Suprapubic skin (tissue), 4 donors: ENCODE measurements at regions not wholly inside any gene's neighbourhood (a gene's known extent, or its start where the extent isn't known, plus 50 kb on each side); places are given as distances from the start of the nearest gene placed in this dataset.

Source experiments
- EP300 ChIP-seq: sonication (generic); formaldehyde crosslinking; IDR thresholded peaks from one replicate; pipeline ENCODE4 v1.6.1; 2017; ENCODE audit warnings: antibody characterized with exemption
- POLR2A ChIP-seq, 2 donors: fragments of 450-650 bp; IDR thresholded peaks; one replicate each; pipeline ENCODE4 v1.6.1; 2017; ENCODE audit warnings: antibody characterized with exemption in 2 of 2, mild to moderate bottlenecking in 2 of 2, moderate library complexity in 2 of 2
- POLR2AphosphoS5 ChIP-seq, 3 donors: sonication (generic); formaldehyde crosslinking; IDR thresholded peaks; one replicate each; pipeline ENCODE4 v1.6.1; 2017; ENCODE audit warnings: antibody characterized with exemption in 3 of 3
- TF ChIP-seq, protein P1 (sequence below), 2 donors: fragments of 200-600 bp in 1 of 2; fragments of 450-650 bp in 1 of 2; sonication (generic) in 1 of 2; IDR thresholded peaks; one replicate each; pipeline ENCODE4 v1.5.1; 2016 to 2019; ENCODE audit warnings: antibody characterized with exemption in 2 of 2, mild to moderate bottlenecking in 1 of 2, moderate library complexity in 1 of 2

DNA sequence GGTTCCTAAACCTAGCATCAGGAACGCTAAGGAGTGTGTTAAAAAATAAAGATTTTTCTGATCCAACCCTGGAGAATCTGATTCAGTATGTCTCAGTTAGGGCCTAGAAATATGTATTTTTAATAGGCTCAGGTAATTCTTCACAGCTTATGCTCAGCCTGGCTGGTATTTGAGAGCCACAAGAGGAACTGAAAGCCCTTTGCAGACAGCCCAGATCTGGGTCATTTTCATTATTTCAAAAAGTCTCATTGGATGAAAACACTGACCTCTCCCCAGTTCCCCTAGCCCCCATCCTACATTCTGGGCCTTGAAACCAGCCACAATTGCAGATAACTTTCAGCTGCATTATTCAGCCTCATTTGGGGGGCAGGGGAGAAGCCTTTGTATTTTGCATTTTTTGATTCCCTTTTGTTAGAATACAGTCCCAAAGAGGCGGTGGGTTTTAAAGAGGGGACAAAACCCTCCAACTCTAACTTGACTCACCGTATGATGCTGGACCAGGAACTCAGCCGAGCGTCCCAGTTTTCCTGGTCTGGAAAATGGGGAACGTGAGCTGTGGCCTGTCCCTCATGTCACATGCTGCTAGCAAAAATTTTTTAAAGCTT lies 66.0 kb upstream of the LARGE1 start:
- no peak for TF ChIP-seq POLR2A (IDR thresholded peaks at IDR 0.05)
- TF ChIP-seq, protein P1, sequence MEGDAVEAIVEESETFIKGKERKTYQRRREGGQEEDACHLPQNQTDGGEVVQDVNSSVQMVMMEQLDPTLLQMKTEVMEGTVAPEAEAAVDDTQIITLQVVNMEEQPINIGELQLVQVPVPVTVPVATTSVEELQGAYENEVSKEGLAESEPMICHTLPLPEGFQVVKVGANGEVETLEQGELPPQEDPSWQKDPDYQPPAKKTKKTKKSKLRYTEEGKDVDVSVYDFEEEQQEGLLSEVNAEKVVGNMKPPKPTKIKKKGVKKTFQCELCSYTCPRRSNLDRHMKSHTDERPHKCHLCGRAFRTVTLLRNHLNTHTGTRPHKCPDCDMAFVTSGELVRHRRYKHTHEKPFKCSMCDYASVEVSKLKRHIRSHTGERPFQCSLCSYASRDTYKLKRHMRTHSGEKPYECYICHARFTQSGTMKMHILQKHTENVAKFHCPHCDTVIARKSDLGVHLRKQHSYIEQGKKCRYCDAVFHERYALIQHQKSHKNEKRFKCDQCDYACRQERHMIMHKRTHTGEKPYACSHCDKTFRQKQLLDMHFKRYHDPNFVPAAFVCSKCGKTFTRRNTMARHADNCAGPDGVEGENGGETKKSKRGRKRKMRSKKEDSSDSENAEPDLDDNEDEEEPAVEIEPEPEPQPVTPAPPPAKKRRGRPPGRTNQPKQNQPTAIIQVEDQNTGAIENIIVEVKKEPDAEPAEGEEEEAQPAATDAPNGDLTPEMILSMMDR (IDR thresholded peaks at IDR 0.05): no peak
- no peak for TF ChIP-seq EP300
- TF ChIP-seq POLR2AphosphoS5 (IDR thresholded peaks at IDR 0.05): no peak
